ENCODE measurements at regions not wholly inside any gene's neighbourhood (a gene's known extent, or its start where the extent isn't known, plus 50 kb on each side); places are given as distances from the start of the nearest gene placed in this dataset.

DNA sequence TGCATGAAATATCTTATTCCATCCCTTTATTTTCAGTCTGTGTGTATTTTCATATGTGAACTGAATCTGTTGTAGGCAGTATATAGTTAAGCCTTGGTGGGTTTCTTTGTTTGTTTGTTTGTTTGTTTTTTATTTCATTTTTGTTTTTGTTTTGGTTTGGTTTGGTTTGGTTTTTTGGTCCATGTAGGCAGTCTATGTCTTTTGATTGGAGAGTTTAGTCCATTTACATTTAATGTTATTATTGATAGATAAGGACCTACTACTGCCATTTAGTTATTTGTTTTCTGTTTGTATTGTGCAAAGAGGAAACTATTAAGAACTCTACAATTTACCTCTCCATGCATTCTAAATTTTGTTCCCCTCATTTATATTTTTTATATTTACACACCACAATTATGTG is 695.9 kb upstream of the GRM3 start:
- intact Hi-C loops (cut with DNase I), result no loop called here
- Histone ChIP-seq H3K27me3 (no peaks in the 10 kb centered on the region), H3K36me3 (no peaks in the 10 kb centered on the region), H3K4me1 (no peaks in the 10 kb centered on the region), H3K4me3 (no peak overlapping the region), H3K27ac (no peak overlapping the region), H3K9me3 (peaks cover 0 to 7% of the 10 kb centered on the region in 2 donors)
- DNase-seq (ENCODE audit: low spot score in 2 of 2), result no peak
- TF ChIP-seq, protein P1, sequence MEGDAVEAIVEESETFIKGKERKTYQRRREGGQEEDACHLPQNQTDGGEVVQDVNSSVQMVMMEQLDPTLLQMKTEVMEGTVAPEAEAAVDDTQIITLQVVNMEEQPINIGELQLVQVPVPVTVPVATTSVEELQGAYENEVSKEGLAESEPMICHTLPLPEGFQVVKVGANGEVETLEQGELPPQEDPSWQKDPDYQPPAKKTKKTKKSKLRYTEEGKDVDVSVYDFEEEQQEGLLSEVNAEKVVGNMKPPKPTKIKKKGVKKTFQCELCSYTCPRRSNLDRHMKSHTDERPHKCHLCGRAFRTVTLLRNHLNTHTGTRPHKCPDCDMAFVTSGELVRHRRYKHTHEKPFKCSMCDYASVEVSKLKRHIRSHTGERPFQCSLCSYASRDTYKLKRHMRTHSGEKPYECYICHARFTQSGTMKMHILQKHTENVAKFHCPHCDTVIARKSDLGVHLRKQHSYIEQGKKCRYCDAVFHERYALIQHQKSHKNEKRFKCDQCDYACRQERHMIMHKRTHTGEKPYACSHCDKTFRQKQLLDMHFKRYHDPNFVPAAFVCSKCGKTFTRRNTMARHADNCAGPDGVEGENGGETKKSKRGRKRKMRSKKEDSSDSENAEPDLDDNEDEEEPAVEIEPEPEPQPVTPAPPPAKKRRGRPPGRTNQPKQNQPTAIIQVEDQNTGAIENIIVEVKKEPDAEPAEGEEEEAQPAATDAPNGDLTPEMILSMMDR (IDR thresholded peaks at IDR 0.05), result no peak

DNA sequence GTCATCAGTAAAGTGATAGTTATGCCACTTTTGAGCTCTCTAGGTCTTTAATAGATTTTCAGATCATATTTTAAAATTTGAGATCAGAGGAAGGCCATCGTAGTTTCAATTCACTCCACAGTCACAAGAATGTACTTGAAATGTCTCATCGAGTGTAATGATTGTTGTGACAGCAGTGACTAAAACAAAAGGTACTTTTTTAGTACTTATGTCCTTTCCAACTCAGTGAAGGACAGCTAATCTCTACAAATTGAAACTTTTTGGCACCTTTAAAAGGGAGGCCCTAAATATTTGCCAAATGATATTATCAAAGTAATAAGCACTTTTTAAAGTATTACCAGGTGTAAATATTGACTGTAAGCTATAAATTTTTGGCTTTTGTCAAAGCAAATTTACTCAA is 702.9 kb upstream of the GRM3 start:
- intact Hi-C loops (cut with DNase I), result no loop called here
- H3K36me3 ChIP-seq, result no peaks in the 10 kb centered on the region
- no peaks in the 10 kb centered on the region for H3K27me3 ChIP-seq
- H3K27ac ChIP-seq, result no peak overlapping the region
- DNase-seq (ENCODE audit: low spot score in 2 of 2), result no peak
- no peaks in the 10 kb centered on the region for H3K9me3 ChIP-seq
- no peak overlapping the region for H3K4me3 ChIP-seq
- TF ChIP-seq, protein P1 (IDR thresholded peaks at IDR 0.05), result no peak
- H3K4me1 ChIP-seq, result no peaks in the 10 kb centered on the region

DNA sequence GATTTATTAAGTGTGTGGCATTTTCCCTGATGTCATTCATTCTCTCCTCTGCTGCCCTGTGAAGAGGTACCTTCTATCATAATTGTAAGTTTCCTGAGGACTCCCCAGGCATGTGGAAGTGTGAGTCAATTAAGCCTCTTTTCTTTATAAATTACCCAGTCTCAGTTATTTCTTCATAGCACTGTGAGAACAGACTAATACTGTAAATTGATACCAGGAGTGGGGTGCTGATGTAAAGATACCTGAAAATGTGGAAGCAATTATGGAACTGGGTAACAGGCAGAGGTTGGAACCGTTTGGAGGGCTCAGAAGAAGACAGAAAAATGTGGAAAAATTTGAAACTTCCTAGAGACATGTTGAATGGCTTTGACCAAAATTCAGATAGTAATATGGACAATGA is 711.8 kb upstream of the GRM3 start:
- Histone ChIP-seq H3K4me3 (no peak overlapping the region), H3K9me3 (peaks cover 0 to 3% of the 10 kb centered on the region in 2 donors), H3K27ac (no peak overlapping the region), H3K36me3 (no peaks in the 10 kb centered on the region), H3K4me1 (no peaks in the 10 kb centered on the region), H3K27me3 (no peaks in the 10 kb centered on the region)
- intact Hi-C loops (cut with DNase I), result no loop called here
- DNase-seq (ENCODE audit: low spot score in 2 of 2), result no peak
- TF ChIP-seq, protein P1 (IDR thresholded peaks at IDR 0.05), result no peak

DNA sequence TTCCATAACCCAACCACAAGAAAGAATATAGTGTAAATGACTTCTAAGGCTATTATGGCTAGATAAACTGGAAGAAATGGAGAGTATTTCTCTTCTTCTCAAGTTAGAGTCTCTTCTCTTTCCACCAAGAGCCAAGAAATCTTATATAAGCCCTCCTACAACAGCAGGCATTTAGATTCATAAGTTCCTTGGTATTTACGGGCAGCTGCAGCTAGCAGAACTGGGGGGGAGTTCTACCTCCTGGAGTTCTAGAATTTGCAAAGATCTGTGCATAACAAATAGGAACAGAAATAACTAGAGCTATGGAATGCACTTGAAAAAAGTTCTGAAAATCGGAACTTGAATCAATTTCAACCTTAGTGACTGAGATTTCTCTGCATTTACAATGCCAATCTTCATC is 715.2 kb upstream of the GRM3 start:
- no peaks in the 10 kb centered on the region for H3K27me3 ChIP-seq
- H3K9me3 ChIP-seq, result peaks cover 0 to 3% of the 10 kb centered on the region in 2 donors
- no peaks in the 10 kb centered on the region for H3K4me1 ChIP-seq
- TF ChIP-seq, protein P1 (IDR thresholded peaks at IDR 0.05), result no peak
- no peak overlapping the region for H3K27ac ChIP-seq
- intact Hi-C loops (cut with DNase I), result no loop called here
- H3K4me3 ChIP-seq, result no peak overlapping the region
- no peak for DNase-seq (ENCODE audit: low spot score in 2 of 2)
- no peaks in the 10 kb centered on the region for H3K36me3 ChIP-seq

DNA sequence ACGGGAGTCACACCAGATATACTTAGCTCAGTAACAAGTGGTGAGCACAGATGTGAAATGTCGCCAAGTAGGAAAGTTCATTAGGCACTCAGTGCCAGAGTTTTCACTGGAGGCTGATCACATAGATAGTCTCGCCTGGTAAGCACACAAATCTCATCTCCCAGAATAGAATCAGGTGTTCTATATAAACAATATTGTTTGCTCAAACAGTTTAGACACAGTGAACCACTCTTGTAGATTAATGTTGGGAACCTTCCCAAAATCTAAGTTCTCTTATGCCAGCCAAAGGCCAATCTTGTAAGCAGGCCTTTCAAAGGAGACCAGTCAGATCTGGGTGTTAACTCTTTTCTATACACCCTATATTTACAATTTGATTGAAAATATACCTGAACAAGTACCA is 716.5 kb upstream of the GRM3 start:
- no peaks in the 10 kb centered on the region for H3K4me1 ChIP-seq
- TF ChIP-seq, protein P1 (IDR thresholded peaks at IDR 0.05), result no peak
- no peak overlapping the region for H3K27ac ChIP-seq
- intact Hi-C loops (cut with DNase I), result no loop called here
- no peak overlapping the region for H3K4me3 ChIP-seq
- H3K9me3 ChIP-seq, result peaks cover 0 to under 1% of the 10 kb centered on the region in 2 donors
- H3K27me3 ChIP-seq, result no peaks in the 10 kb centered on the region
- no peak for DNase-seq (ENCODE audit: low spot score in 2 of 2)
- no peaks in the 10 kb centered on the region for H3K36me3 ChIP-seq

DNA sequence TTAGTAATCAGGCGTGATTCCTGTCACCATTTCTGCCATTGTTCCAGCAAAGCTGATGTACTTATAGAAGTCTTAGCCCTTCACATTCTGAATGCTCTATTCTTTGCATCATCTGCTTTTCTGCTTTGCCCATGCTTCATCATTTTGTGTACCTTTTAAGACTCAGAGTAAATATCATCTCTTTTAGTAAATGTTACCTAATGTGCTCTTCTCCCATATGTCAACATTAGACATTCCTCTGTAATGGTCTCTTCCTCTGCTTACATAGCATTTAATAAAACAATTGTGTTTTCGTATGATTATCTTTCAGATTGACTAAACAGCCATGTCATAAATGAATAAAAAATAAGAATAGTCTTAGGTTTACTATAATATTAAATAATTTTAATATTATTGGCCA is 719.6 kb upstream of the GRM3 start:
- TF ChIP-seq, protein P1 (IDR thresholded peaks at IDR 0.05), result no peak

More for the DNA sequence above, 719.6 kb upstream of the GRM3 start:
- no peak for DNase-seq (ENCODE audit: low spot score in 2 of 2)
- Histone ChIP-seq H3K27me3 (no peaks in the 10 kb centered on the region), H3K4me1 (no peaks in the 10 kb centered on the region), H3K27ac (no peak overlapping the region), H3K36me3 (no peaks in the 10 kb centered on the region), H3K4me3 (no peak overlapping the region), H3K9me3 (no peaks in the 10 kb centered on the region)
- intact Hi-C loops (cut with DNase I), result no loop called here

Measured in ascending aorta (tissue), 2 donors.